OCI-M2 (cell line): ENCODE measurements at regions not wholly inside any gene's neighbourhood (a gene's known extent, or its start where the extent isn't known, plus 50 kb on each side); places are given as distances from the start of the nearest gene placed in this dataset.

Source experiments
- DNase-seq: peaks from one replicate; lab custom pipeline; 2025; ENCODE audit not compliant: unreplicated experiment; lab: John Stamatoyannopoulos, UW

- DNase-seq = no peak
Observed at GRCh38 chr11:127568891-127569290, 568.3 kb upstream of the KIRREL3 start.

GRCh38 chr11:127567237-127567932 is 566.8 kb upstream of the KIRREL3 start:
- no peak for DNase-seq

GRCh38 chr11:127564810-127565209 is 564.2 kb upstream of the KIRREL3 start:
- no peak for DNase-seq

- DNase-seq = no peak
Observed at GRCh38 chr11:127559978-127560377, 559.4 kb upstream of the KIRREL3 start.

GRCh38 chr11:127552446-127552845 is 551.9 kb upstream of the KIRREL3 start:
- DNase-seq = no peak

DNA sequence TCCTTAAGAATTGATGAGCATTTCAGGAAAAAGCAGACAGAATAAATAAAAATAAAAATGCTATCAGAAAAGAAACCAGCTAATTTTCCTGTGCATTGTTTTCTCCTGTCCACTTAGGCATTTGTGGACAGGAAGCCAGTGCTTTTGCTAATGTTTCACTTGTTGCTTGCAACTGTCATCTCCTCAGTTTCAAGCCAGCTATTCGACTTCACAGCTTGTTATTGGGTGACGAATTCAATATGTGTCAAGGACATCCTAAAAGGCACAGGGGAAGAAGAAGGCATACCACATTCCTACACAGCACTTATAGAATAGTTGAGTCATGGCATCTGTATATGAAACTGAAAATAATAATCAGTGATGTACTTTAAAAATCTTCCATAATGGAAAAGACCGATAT is 530.6 kb upstream of the KIRREL3 start:
- no peak for DNase-seq

DNA sequence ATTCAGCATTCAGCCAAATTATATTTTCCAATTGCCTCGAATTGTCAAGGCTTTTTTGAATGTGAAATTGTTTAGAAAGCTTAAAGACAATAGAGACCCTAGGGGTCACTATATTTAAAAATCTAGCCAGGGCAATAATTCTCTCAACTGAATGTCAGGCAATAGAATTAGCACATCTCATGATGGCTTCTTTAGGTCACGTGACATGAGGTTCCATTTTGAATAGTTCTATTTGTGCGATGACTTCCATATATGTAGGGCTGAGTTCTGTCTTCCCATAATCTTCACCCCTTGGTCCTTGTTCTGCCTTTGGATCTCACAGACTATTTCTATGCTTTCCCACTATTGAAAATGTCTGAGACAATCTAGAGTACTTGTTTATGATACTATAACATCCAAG is 527.7 kb upstream of the KIRREL3 start:
- DNase-seq = no peak

GRCh38 chr11:127524618-127525017 is 524.0 kb upstream of the KIRREL3 start:
- no peak for DNase-seq

DNA sequence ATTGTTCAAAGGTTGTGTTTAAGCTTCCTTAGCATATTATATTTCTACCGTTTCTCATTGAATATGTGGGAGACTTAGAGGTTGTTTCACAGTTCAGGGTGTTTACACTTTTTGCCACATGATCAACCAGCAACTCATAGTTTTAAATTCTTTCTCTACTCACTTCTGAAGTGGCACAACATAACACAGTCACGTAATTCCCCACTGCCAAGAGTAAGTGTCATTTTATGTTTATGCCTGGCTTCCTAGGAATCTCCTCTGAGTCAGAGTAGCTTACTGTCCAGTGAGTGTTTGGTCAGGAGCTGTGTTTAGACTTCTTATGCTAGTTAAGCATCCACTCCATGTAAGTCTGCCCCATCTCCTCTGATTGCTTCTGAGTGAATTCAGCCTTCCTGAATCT is 520.8 kb upstream of the KIRREL3 start:
- no peak for DNase-seq

DNA sequence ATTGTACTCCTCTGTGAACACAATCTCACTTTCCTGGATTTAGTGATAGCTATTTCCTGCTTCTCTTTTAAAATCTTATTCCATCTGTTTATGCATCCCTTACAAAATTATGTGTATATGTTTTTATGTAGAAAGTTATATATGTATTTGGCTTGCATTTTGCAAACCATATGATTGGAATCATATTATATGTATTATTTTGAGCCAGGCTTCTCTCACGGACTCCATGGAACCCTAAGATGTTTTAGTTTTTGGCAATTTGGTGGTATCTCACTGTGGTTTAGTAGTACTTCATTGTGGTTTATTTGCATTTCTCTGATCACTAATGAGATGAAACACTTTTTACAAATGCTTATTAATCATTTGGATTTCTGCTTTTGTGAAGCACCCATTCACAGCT is 507.3 kb upstream of the KIRREL3 start:
- DNase-seq = no peak

DNA sequence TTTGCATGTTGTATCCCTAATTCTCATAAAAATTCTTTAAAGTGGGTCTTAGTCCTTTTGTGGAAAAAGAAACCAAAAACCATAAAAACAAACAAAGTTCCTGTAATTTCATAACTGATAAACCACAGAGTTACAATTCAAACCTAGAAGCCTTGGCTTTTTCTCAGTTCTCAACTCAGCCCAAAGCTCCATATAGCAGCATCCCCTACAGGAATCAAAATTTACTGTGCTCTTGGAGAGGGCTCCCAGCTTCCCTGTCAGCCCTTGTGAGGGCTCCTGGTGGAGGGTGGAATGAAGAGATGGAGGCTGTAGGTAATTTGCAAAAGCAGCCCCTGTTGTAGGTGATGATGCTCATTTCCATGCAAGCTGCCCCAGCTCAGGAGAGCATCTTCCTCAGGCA is 506.1 kb upstream of the KIRREL3 start:
- no peak for DNase-seq

DNA sequence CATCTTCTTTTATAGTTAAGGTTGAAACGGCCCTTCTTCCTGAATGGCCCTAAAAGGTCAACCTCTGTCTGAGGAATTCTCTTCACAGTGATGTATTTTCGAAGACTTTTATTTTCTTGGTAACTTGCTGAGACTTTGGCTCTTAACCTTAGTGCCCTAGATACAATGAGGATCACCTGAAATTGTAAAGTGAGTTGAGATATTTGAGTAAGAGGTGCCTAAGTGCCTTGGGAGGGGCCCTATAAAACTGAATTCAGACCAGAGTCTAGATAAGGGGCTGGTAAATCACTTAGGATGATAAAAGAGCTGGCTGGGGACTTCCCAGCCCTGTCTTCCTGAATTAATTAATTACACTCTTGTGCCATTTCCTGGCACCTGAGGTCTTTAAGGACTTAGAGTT is 505.6 kb upstream of the KIRREL3 start:
- no peak for DNase-seq

DNA sequence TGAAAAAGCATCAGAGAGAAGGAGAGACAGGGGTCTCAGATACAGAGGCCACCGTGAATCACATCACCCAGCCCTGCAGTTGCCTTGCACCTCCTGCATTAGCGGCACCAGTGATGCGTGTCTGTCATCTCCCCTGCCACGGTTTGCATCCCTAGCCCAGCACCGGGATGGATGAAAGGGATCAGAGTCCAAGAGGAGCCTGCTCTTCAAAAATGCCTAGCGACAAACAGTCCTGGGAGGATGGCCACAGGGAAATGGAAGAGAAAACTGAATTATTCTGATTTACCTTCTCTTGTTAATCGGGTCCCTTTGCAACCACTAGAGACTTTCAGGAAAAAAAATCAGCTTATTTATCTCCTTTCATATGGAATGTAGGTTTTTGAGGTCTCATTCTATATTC is 495.6 kb upstream of the KIRREL3 start:
- no peak for DNase-seq

DNA sequence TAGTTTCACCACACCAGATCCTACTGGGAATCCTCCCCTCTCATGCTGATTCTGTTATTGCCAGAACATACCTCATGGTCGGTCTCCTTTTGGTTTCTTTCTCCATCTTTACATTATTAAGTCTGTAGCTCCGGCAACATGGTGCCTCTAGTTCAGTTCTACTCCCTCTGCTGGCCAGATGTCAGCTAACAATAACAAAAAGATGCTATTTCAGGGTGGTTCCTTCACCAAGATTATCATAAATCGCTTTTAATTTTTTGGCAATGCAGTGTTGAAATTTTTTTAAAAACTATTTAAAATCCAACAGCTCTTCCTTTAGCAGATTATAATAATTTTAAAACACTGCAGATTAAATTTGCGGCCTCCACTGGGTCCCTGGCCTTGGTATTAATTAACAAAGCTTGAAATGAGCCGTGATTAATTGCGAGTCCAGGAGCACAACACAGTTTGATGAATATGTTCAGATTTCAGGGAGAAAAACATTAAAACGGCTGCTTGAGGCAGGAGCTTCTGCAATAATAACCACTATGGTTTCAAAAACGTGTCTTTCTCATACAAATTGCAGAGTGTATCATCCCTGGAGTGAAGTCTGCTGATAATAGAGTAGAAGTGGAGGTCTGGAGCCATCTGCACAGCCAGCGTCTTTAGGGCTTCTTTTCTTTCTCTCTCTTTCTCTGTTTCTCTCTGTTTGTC is 492.9 kb upstream of the KIRREL3 start:
- DNase-seq = no peak

GRCh38 chr11:127492029-127492428 is 491.5 kb upstream of the KIRREL3 start:
- no peak for DNase-seq

DNA sequence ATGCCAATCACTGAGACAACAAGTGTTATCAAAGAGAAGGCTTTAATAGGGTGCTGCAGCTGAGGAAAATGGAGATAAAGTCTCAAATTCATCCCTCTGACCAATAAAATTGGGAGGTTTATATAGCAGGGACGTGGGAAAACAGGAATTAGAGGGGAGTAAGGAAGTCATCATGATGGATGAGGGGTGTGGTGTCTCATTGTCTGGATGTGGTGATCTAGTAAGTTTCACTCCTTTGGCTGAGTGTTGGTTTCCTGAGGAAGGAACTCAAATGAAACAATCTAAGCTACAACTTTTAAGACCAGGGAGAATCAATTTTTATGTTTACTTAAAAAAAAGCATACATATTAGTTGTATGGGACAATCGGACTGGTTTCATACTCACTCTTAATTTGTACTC is 491.0 kb upstream of the KIRREL3 start:
- DNase-seq = no peak

- no peak for DNase-seq
Observed at GRCh38 chr11:127490896-127491295, 490.3 kb upstream of the KIRREL3 start.

DNA sequence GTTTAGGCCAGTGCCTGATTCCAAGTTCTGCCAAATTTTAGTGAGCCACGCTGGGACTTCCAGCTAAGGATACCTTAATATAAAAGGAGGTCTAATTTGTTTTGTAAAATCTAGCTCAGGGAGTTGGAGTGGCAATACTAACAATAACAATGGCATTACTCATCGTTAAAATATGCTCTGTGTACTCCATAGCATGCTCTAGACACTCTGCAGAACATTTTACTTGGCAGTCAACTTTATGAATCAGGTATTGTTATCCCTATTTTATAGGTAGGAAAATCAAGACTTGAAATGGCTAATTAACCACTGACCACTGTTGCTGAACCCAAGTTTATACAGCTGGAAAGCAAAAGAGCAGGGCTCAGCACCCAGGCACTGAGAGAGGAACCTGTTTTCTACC is 485.0 kb upstream of the KIRREL3 start:
- DNase-seq = no peak

DNA sequence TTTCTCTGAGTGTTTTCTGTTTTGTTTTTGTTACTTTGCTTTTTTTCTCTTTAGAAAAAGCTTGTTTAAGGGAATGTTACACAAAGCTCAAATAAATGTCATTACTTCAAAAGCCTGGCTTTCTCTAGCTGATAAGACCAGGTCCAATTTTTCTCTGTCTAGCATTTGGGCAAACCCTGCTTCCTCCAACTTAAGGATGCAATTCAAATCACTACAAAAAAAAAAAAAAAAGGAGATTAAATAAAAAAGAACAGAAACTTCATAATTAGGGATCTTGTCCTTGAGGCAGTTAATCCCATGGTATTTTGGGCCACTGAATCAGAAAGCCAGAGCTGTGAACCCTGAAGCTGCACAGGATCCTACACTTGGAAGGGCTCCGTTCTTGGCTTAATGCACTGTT is 480.8 kb upstream of the KIRREL3 start:
- no peak for DNase-seq

- DNase-seq = no peak
Observed at GRCh38 chr11:127478826-127479225, 478.3 kb upstream of the KIRREL3 start.

DNA sequence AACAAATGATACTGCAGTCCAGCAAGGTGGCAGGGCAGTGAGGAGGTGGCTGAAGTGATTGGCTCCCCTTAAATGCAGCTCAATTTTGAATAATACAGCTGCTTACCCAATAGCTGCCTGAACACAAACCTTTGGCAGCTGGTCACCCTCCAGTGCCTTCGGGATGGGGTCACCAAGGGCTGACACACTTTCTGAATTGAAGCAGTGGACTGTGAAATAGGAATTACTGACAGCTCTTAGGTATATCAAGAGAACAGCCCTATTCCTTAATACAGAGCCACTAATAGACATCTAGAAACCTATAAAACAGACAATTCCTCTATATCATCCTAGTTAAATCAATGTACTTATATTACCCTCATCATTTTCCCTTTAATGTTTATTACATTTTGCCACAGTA is 474.2 kb upstream of the KIRREL3 start:
- no peak for DNase-seq

- DNase-seq = no peak
Observed at GRCh38 chr11:127472505-127472904, 471.9 kb upstream of the KIRREL3 start.

DNA sequence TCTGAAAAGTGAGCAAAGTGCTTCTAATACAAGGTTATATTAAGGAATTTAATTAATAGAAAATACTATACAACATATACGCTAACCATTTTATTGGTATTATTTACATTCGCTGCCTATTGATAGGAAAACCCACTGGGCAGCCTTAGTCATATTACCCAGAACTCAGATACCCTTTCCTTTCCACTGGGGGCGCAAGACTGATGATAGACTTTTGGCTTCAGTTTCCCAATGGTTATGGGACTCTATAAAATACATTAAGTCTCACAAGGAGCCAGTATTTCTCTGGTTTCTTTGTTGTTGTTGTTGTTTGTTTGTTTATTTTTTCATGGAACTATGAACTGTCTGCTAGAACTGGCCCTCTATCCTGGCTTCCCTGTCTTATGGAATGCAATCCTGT is 471.1 kb upstream of the KIRREL3 start:
- DNase-seq = no peak
